K562 (cell line): ENCODE measurements at regions not wholly inside any gene's neighbourhood (a gene's known extent, or its start where the extent isn't known, plus 50 kb on each side); places are given as distances from the start of the nearest gene placed in this dataset.

Experiments
- ATAC-seq: fragments of 200-7000 bp; cut with Tn5 transposase; 3 replicates; pipeline ENCODE4 v1.9.1; 2020; ENCODE audit warnings: moderate library complexity
- BruUV-seq: library from RNA; stranded (reverse); fragments of 400-500 nt; replicated peaks from 2 replicates; lab custom pipeline; 2021; lab: Mats Ljungman, UMichigan
- CTCF ChIA-PET: fragments of 300-600 bp; formaldehyde crosslinking; extraction: SDS; loops from one replicate; lab custom pipeline; 2021; ENCODE audit warnings: low intra/inter-chr PET ratio; lab: Yijun Ruan, JAX
- POLR2A ChIA-PET: fragments of 300-600, 350-650 bp; sonication (Branson Sonifier 250); formaldehyde crosslinking; extraction: SDS; loops from one replicate; lab custom pipeline; 2021; ENCODE audit warnings: antibody characterized with exemption, inconsistent platforms; lab: Yijun Ruan, JAX
- DNase-seq, 4 experiments: peaks; one replicate each; pipeline versions ENCODE4 v3.0.0 to v3.0.0-alpha.2; 2011 to 2018; ENCODE audit warnings: low spot score in 3 of 4, mixed read lengths in 3 of 4; ENCODE audit errors: extremely low read depth in 1 of 4
- FAIRE-seq: peaks from 2 replicates; lab custom pipeline; 2011; peaks lifted over from hg19 to GRCh38; lab: Jason Lieb, UNC
- H2AFZ ChIP-seq: 2 replicates; pipeline ENCODE4 v1.6.0; 2011; ENCODE audit warnings: low read depth, low read length, control low read depth, inconsistent platforms
- H3K27ac ChIP-seq: fragments of 200-600 bp; 3 replicates; pipeline ENCODE4 v1.8.0; 2011; ENCODE audit warnings: low read depth, mild to moderate bottlenecking, control low read depth, inconsistent platforms, low read length, moderate library complexity, mixed read lengths; ENCODE audit errors: extremely low read depth
- H3K27me3 ChIP-seq, 2 experiments: fragments of 300-600 bp in 1 of 2; 2 replicates in 1 of 2; 3 replicates in 1 of 2; pipeline versions ENCODE4 v1.6.0 to v1.8.0; 2011; ENCODE audit warnings: inconsistent platforms in 2 of 2, low read length in 2 of 2, mild to moderate bottlenecking in 1 of 2, mixed read lengths in 1 of 2, moderate library complexity in 1 of 2; ENCODE audit not compliant: control insufficient read depth in 2 of 2, insufficient read depth in 2 of 2
- H3K36me3 ChIP-seq: fragments of 300-600 bp; 3 replicates; pipeline ENCODE4 v1.8.0; 2011; ENCODE audit warnings: mild to moderate bottlenecking, low read length, inconsistent platforms; ENCODE audit not compliant: control insufficient read depth, insufficient read depth
- H3K4me1 ChIP-seq, 2 experiments: fragments of 200-600 bp in 1 of 2; replicated peaks in 1 of 2; 2 replicates in 1 of 2; 3 replicates in 1 of 2; pipeline versions ENCODE4 v1.5.1 to v1.8.0; 2011; ENCODE audit warnings: inconsistent platforms in 2 of 2, low read length in 2 of 2, mild to moderate bottlenecking in 1 of 2, mixed read lengths in 1 of 2, moderate library complexity in 1 of 2; ENCODE audit not compliant: control insufficient read depth in 2 of 2, insufficient read depth in 2 of 2
- H3K4me2 ChIP-seq: 2 replicates; pipeline ENCODE4 v1.6.1; 2011; ENCODE audit warnings: low read length, control low read depth, inconsistent platforms, mixed read lengths; ENCODE audit not compliant: insufficient read depth
- H3K4me3 ChIP-seq: fragments of 200-600 bp; sonication (generic), shearing (Covaris generic); 2 replicates; pipeline ENCODE4 v1.5.1; 2016; ENCODE audit warnings: control low read depth, inconsistent platforms
- H3K79me2 ChIP-seq: fragments of 200-600 bp; 3 replicates; pipeline ENCODE4 v1.8.0; 2011; ENCODE audit warnings: low read length, inconsistent platforms; ENCODE audit not compliant: control insufficient read depth, insufficient read depth
- H3K9ac ChIP-seq, 2 experiments: 2 replicates each; pipeline versions ENCODE4 v1.6.0 to v1.6.1; 2011; ENCODE audit warnings: low read depth in 2 of 2, low read length in 2 of 2, control low read depth in 1 of 2, inconsistent platforms in 1 of 2, mild to moderate bottlenecking in 1 of 2, mixed read lengths in 1 of 2; ENCODE audit not compliant: insufficient read depth in 1 of 2
- H3K9me1 ChIP-seq: one replicate; pipeline ENCODE4 v1.6.0; 2011; ENCODE audit warnings: inconsistent platforms, mild to moderate bottlenecking, low read length, moderate library complexity; ENCODE audit not compliant: control insufficient read depth, insufficient read depth
- H3K9me3 ChIP-seq: replicated peaks from 2 replicates; pipeline ENCODE4 v1.5.1; 2011; ENCODE audit warnings: low read depth, low read length, inconsistent platforms; ENCODE audit not compliant: control insufficient read depth, insufficient read depth
- H4K20me1 ChIP-seq: replicated peaks from 2 replicates; pipeline ENCODE4 v1.6.1; 2011; ENCODE audit warnings: low read length, inconsistent platforms, mixed read lengths; ENCODE audit not compliant: control insufficient read depth, insufficient read depth
- C11orf30 ChIP-seq: fragments of 450-650 bp; IDR thresholded peaks from 2 replicates; pipeline ENCODE4 v1.6.1; 2016; ENCODE audit warnings: low read depth, mild to moderate bottlenecking
- MAFF ChIP-seq: IDR thresholded peaks from 2 replicates; pipeline ENCODE4 v1.6.1; 2012; ENCODE audit warnings: low read length, improper control_type of control experiment
- MAFG ChIP-seq: fragments of 450-650 bp; conservative IDR thresholded peaks from 2 replicates; pipeline ENCODE4 v1.6.1; 2016; ENCODE audit warnings: missing genetic modification characterization, missing compliant biosample characterization
- MAFK ChIP-seq: IDR thresholded peaks from 2 replicates; pipeline ENCODE4 v1.6.1; 2011; ENCODE audit warnings: low read length, improper control_type of control experiment
- ZNF316 ChIP-seq: fragments of 450-650 bp; IDR thresholded peaks from 2 replicates; pipeline ENCODE4 v1.6.1; 2016
- ZNF408 ChIP-seq: fragments of 250-450 bp; sonication (Bioruptor Pico); IDR thresholded peaks from 2 replicates; pipeline ENCODE4 v1.4.0; 2020; ENCODE audit warnings: low read depth, mild to moderate bottlenecking, moderate library complexity
- WGBS: fragments of 100-300 bp; shearing (Covaris generic); methylation state at CpG from one replicate; pipeline ENCODE4 v1.1.6; 2016; ENCODE audit warnings: low coverage, mixed read lengths; ENCODE audit not compliant: insufficient coverage; ENCODE audit errors: missing lambda C conversion rate; 5-methylcytosine and 5-hydroxymethylcytosine counted together
- in situ Hi-C: fragments of 300-500 bp; cut with MboI; formaldehyde crosslinking; loops from 4 replicates; pipeline ENCODE4 v1.15.0; 2018; ENCODE audit warnings: inconsistent platforms, mixed read lengths
- intact Hi-C: fragments of 100-400 bp; cut with micrococcal nuclease; formaldehyde crosslinking; loops from 2 replicates; pipeline ENCODE4 v1.14.2; 2022
- TF ChIP-seq, protein P1 (sequence below), 3 experiments: fragments of 200-800 bp in 1 of 3; fragments of 250-450 bp in 1 of 3; fragments of 450-650 bp in 1 of 3; sonication (Bioruptor Pico) in 1 of 3; sonication (Bioruptor generic) in 1 of 3; formaldehyde crosslinking in 1 of 3; IDR thresholded peaks; 2 replicates each; pipeline versions ENCODE4 v1.6.1 to v1.8.0; 2016 to 2022; ENCODE audit warnings: mild to moderate bottlenecking in 2 of 3, missing genetic modification characterization in 2 of 3, missing compliant biosample characterization in 1 of 3, moderate library complexity in 1 of 3

DNA sequence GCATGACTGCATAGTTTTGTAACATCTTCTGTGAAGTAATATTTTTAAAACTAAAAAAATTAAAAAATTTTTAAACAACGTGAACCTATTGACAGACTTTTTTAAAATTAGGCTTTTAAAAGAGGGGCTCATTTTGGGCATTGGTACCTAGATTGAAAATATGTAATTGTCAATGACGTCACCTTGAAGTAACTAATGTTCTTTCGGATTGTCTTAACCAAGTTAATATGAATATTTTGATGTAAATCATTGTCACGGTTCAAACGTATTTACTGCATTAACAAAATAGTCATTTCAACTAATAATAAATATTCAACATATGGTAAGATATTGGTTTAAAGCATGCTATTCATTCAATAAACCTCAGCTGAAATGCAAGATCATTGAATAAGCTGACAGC, 719.8 kb downstream of the ANKRD7 start (continued):
- TF ChIP-seq, protein P1, sequence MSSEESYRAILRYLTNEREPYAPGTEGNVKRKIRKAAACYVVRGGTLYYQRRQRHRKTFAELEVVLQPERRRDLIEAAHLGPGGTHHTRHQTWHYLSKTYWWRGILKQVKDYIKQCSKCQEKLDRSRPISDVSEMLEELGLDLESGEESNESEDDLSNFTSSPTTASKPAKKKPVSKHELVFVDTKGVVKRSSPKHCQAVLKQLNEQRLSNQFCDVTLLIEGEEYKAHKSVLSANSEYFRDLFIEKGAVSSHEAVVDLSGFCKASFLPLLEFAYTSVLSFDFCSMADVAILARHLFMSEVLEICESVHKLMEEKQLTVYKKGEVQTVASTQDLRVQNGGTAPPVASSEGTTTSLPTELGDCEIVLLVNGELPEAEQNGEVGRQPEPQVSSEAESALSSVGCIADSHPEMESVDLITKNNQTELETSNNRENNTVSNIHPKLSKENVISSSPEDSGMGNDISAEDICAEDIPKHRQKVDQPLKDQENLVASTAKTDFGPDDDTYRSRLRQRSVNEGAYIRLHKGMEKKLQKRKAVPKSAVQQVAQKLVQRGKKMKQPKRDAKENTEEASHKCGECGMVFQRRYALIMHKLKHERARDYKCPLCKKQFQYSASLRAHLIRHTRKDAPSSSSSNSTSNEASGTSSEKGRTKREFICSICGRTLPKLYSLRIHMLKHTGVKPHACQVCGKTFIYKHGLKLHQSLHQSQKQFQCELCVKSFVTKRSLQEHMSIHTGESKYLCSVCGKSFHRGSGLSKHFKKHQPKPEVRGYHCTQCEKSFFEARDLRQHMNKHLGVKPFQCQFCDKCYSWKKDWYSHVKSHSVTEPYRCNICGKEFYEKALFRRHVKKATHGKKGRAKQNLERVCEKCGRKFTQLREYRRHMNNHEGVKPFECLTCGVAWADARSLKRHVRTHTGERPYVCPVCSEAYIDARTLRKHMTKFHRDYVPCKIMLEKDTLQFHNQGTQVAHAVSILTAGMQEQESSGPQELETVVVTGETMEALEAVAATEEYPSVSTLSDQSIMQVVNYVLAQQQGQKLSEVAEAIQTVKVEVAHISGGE (CRISPR knock-in tag; IDR thresholded peaks at IDR 0.05): no peak

- CTCF ChIA-PET: no interaction called here
- no peaks in the 10 kb centered on the region for H4K20me1 ChIP-seq
- no TSS peak for BruUV-seq
- intact Hi-C loops: no loop called here
- FAIRE-seq (no peak), ATAC-seq (no peak)
- no peak overlapping the region for H3K4me3 ChIP-seq
- no peak overlapping the region for H2AFZ ChIP-seq
- no peaks in the 10 kb centered on the region for H3K27me3 ChIP-seq
- H3K4me2 ChIP-seq: no peak overlapping the region
- H3K9me1 ChIP-seq: no peaks in the 10 kb centered on the region
- H3K36me3 ChIP-seq: no peaks in the 10 kb centered on the region
- TF ChIP-seq ZNF408 (CRISPR knock-in tag) (no peak), MAFG (tag) (peak; percentile 36), C11orf30 (peak; percentile 53), ZNF316 (peak; percentile 73), MAFK (peak; percentile 39; the same call in 1 of the 2 replicates), MAFF (peak; percentile 21; the same call in 1 of the 2 replicates)
- TF ChIP-seq, all 486 proteins: peak for 5
- Histone ChIP-seq H3K9ac (no peak overlapping the region), H3K27ac (no peak overlapping the region), H3K79me2 (no peaks in the 10 kb centered on the region), H3K4me1 (no peaks in the 10 kb centered on the region), H3K9me3 (no peaks in the 10 kb centered on the region)
- WGBS: 5% methylated on average over 13 of the region's 13 CpGs
- in situ Hi-C loops: no loop called here
- DNase-seq: no peak
- POLR2A ChIA-PET: no interaction called here
Observed at GRCh38 chr7:118945911-118946682, 721.6 kb downstream of the ANKRD7 start.
